ENCODE measurements at regions not wholly inside any gene's neighbourhood (a gene's known extent, or its start where the extent isn't known, plus 50 kb on each side); places are given as distances from the start of the nearest gene placed in this dataset.

- H3K27ac ChIP-seq, result no peak overlapping the region
- no peak for TF ChIP-seq ZFX (IDR thresholded peaks at IDR 0.05; ENCODE audit: borderline replicate concordance)
- TF ChIP-seq, protein P1, sequence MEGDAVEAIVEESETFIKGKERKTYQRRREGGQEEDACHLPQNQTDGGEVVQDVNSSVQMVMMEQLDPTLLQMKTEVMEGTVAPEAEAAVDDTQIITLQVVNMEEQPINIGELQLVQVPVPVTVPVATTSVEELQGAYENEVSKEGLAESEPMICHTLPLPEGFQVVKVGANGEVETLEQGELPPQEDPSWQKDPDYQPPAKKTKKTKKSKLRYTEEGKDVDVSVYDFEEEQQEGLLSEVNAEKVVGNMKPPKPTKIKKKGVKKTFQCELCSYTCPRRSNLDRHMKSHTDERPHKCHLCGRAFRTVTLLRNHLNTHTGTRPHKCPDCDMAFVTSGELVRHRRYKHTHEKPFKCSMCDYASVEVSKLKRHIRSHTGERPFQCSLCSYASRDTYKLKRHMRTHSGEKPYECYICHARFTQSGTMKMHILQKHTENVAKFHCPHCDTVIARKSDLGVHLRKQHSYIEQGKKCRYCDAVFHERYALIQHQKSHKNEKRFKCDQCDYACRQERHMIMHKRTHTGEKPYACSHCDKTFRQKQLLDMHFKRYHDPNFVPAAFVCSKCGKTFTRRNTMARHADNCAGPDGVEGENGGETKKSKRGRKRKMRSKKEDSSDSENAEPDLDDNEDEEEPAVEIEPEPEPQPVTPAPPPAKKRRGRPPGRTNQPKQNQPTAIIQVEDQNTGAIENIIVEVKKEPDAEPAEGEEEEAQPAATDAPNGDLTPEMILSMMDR (IDR thresholded peaks at IDR 0.05), result no peak
Observed at GRCh38 chr14:96627386-96627785, 125.2 kb downstream of the PAPOLA start.

DNA sequence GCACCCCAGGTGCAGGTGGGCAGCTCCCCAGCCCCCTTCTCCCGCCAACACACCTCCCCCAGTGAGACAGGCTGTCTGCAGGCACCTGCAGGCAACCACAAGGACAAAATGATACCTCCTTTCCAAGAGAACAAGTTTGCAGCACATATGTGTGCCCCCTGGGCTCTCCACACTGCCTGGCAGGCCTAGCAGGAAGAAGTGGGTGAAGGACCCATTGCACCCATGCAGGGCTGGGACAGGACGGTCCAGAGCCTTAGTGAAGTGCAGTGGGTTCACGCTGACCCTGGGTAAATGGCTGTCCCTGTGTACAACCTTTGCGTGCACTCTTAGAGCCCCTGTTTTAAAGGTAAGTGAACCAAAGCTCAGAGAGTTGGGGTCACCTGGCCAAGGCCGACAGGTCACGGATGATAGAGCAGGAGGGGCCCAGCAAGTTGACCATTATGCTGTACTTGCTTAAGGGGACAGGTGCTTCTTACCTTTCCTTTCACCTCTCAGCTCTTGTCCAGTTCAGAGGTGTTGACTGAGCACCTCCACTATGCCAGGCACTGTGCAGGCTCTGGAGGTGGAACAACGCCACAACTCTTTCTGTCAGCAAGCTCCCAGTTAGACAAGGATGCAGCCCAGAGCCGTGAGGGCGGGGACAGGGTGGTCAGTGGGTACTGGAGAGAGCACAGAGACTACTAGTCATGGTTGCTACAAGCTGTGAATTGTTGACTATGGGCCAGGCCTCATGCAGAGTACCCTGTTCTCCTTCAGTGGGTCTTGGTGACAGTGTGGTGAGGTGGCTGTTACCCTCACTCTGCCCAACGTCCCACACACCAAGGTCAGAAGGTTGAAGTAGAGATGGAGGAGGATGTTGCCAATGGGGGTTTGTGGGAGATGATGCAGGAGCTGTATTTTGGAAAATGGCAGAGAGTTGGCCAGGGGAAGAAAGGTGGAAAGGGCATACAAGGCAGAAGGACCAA lies 125.9 kb downstream of the PAPOLA start:
- TF ChIP-seq, protein P1 (IDR thresholded peaks at IDR 0.05), result no peak
- TF ChIP-seq ZFX (IDR thresholded peaks at IDR 0.05; ENCODE audit: borderline replicate concordance), result no peak
- H3K27ac ChIP-seq, result no peak overlapping the region

- TF ChIP-seq, protein P1 (IDR thresholded peaks at IDR 0.05), result no peak
- TF ChIP-seq ZFX (IDR thresholded peaks at IDR 0.05; ENCODE audit: borderline replicate concordance), result no peak
- H3K27ac ChIP-seq, result no peak overlapping the region
Observed at GRCh38 chr14:96629082-96629481, 126.9 kb downstream of the PAPOLA start.

GRCh38 chr14:96629558-96630222 lies 127.5 kb downstream of the PAPOLA start:
- no peak for TF ChIP-seq ZFX (IDR thresholded peaks at IDR 0.05; ENCODE audit: borderline replicate concordance)
- TF ChIP-seq, protein P1 (IDR thresholded peaks at IDR 0.05), result no peak
- H3K27ac ChIP-seq, result no peak overlapping the region

DNA sequence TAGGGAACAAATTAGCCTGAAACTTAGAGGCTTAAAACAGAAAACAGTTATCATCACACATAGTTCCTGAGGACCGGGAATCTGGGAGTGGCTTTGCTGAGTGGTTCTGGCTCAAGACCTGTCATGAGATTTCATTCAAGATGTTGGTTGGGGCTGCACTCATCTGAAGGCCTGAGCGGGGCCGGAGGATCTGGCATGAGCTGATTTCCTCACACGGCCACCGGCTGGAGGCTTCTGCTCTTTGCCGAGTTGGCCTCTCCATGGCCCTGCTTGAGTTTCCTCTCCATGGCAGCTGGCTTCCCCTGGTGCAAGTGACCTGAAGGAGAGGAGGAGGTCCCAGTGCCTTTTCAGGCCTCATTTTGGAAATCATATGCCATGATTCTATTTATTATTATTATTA lies 128.1 kb downstream of the PAPOLA start:
- TF ChIP-seq, protein P1 (IDR thresholded peaks at IDR 0.05), result no peak
- no peak for TF ChIP-seq ZFX (IDR thresholded peaks at IDR 0.05; ENCODE audit: borderline replicate concordance)
- H3K27ac ChIP-seq, result no peak overlapping the region

- H3K27ac ChIP-seq, result no peak overlapping the region
- TF ChIP-seq, protein P1 (IDR thresholded peaks at IDR 0.05), result no peak
- TF ChIP-seq ZFX (IDR thresholded peaks at IDR 0.05; ENCODE audit: borderline replicate concordance), result no peak
Observed at GRCh38 chr14:96631030-96631429, 128.8 kb downstream of the PAPOLA start.

Measured in 22Rv1 (cell line).